RWPE2 (cell line): ENCODE measurements at regions not wholly inside any gene's neighbourhood (a gene's known extent, or its start where the extent isn't known, plus 50 kb on each side); places are given as distances from the start of the nearest gene placed in this dataset.

Experiments used
- ATAC-seq: fragments of 200-7000 bp; cut with Tn5 transposase; 3 replicates; pipeline ENCODE4 v1.9.1; 2021; ENCODE audit warnings: low read depth
- DNase-seq: peaks from one replicate; pipeline ENCODE4 v3.0.0-alpha.2; 2020; ENCODE audit warnings: low spot score
- H3K27ac ChIP-seq: fragments of 450-650 bp; 2 replicates; pipeline ENCODE4 v1.5.1; 2017; ENCODE audit warnings: mild to moderate bottlenecking; ENCODE audit not compliant: poor library complexity, severe bottlenecking
- H3K27me3 ChIP-seq: fragments of 250-450 bp; sonication (Bioruptor Pico); 2 replicates; pipeline ENCODE4 v1.5.1; 2021; ENCODE audit warnings: mild to moderate bottlenecking, moderate library complexity; ENCODE audit not compliant: insufficient read depth, poor library complexity, severe bottlenecking
- H3K36me3 ChIP-seq: fragments of 250-450 bp; sonication (Bioruptor Pico); 2 replicates; pipeline ENCODE4 v1.5.1; 2020; ENCODE audit warnings: low read depth, mild to moderate bottlenecking, moderate library complexity
- H3K4me1 ChIP-seq: fragments of 250-450 bp; sonication (Bioruptor Pico); 2 replicates; pipeline ENCODE4 v1.5.1; 2021; ENCODE audit warnings: mild to moderate bottlenecking, moderate library complexity; ENCODE audit not compliant: insufficient read depth, poor library complexity, severe bottlenecking
- H3K4me3 ChIP-seq: fragments of 250-450 bp; sonication (Bioruptor Pico); 2 replicates; pipeline ENCODE4 v1.5.1; 2021; ENCODE audit warnings: mild to moderate bottlenecking, moderate library complexity; ENCODE audit not compliant: severe bottlenecking
- H3K9me3 ChIP-seq: fragments of 250-450 bp; sonication (Bioruptor Pico); 2 replicates; pipeline ENCODE4 v1.5.1; 2021; ENCODE audit warnings: mild to moderate bottlenecking, moderate library complexity; ENCODE audit not compliant: severe bottlenecking
- TF ChIP-seq, protein P1 (sequence below): fragments of 450-650 bp; IDR thresholded peaks from one replicate; pipeline ENCODE4 v1.5.1; 2017; ENCODE audit warnings: mild to moderate bottlenecking, moderate library complexity; ENCODE audit not compliant: poor library complexity, severe bottlenecking

DNA sequence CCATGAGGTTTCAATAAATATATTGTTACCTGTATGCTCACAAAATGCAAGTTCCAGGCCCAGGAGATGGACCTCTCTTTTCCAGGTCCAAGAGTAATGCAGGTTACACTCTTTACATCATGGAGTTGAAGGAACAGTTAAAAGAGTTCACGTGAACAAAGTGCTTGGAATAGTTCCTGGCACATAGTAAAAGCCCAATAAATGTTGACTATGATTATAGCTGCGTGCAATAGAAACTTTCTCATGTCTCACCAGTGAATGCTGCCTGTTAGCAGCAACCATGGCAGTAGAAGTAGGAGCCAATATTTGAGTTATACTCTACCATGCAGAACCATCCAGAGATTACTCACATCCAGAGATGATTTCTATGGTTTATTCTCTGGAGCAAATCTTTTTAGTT, 707.5 kb downstream of the DHX35 start:
- Histone ChIP-seq H3K27me3 (no peaks in the 10 kb centered on the region), H3K4me1 (no peaks in the 10 kb centered on the region)

GRCh38 chr20:39668038-39668437, 705.9 kb downstream of the DHX35 start:
- no peak for ATAC-seq
- TF ChIP-seq, protein P1, sequence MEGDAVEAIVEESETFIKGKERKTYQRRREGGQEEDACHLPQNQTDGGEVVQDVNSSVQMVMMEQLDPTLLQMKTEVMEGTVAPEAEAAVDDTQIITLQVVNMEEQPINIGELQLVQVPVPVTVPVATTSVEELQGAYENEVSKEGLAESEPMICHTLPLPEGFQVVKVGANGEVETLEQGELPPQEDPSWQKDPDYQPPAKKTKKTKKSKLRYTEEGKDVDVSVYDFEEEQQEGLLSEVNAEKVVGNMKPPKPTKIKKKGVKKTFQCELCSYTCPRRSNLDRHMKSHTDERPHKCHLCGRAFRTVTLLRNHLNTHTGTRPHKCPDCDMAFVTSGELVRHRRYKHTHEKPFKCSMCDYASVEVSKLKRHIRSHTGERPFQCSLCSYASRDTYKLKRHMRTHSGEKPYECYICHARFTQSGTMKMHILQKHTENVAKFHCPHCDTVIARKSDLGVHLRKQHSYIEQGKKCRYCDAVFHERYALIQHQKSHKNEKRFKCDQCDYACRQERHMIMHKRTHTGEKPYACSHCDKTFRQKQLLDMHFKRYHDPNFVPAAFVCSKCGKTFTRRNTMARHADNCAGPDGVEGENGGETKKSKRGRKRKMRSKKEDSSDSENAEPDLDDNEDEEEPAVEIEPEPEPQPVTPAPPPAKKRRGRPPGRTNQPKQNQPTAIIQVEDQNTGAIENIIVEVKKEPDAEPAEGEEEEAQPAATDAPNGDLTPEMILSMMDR: no peak
- no peaks in the 10 kb centered on the region for H3K9me3 ChIP-seq
- H3K4me3 ChIP-seq: no peak overlapping the region
- no peaks in the 10 kb centered on the region for H3K36me3 ChIP-seq
- H3K27ac ChIP-seq: no peak overlapping the region
- no peaks in the 10 kb centered on the region for H3K4me1 ChIP-seq
- no peak for DNase-seq
- no peaks in the 10 kb centered on the region for H3K27me3 ChIP-seq

More for the DNA sequence above, 707.5 kb downstream of the DHX35 start:
- H3K9me3 ChIP-seq: no peaks in the 10 kb centered on the region
- no peak overlapping the region for H3K4me3 ChIP-seq
- no peak overlapping the region for H3K27ac ChIP-seq
- TF ChIP-seq, protein P1: no peak
- DNase-seq: no peak
- H3K36me3 ChIP-seq: no peaks in the 10 kb centered on the region
- no peak for ATAC-seq

- Histone ChIP-seq H3K4me3 (no peak overlapping the region), H3K27ac (no peak overlapping the region), H3K4me1 (no peaks in the 10 kb centered on the region), H3K9me3 (no peaks in the 10 kb centered on the region), H3K27me3 (no peaks in the 10 kb centered on the region), H3K36me3 (no peaks in the 10 kb centered on the region)
- no peak for DNase-seq
- ATAC-seq: no peak
- TF ChIP-seq, protein P1: no peak
Observed at GRCh38 chr20:39661833-39662232, 699.7 kb downstream of the DHX35 start.

DNA sequence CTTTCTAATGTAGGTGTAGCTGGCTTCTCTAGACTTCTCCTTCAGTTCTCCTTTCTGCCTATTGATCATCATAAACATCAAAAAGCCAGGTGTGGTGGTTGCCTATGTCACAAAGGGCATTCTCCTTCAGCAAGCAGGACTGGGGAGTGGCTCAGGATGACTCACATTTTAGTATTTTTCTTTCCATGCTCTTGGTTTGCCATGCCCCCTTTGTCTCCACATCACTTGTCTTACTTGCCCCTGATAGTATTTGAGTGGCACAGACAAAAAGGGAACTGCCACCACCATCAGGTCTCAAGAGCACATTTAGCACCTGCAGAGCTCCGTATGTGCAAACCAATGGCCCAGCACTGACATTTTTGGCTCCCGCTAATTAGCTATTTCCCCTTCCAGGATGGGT, 698.8 kb downstream of the DHX35 start:
- no peak overlapping the region for H3K4me3 ChIP-seq
- DNase-seq (no peak), ATAC-seq (no peak)
- TF ChIP-seq, protein P1: no peak
- no peaks in the 10 kb centered on the region for H3K27me3 ChIP-seq
- no peaks in the 10 kb centered on the region for H3K4me1 ChIP-seq
- no peak overlapping the region for H3K27ac ChIP-seq
- no peaks in the 10 kb centered on the region for H3K9me3 ChIP-seq
- H3K36me3 ChIP-seq: no peaks in the 10 kb centered on the region

- no peak for DNase-seq
- TF ChIP-seq, protein P1: no peak
- Histone ChIP-seq H3K4me1 (no peaks in the 10 kb centered on the region), H3K4me3 (no peak overlapping the region), H3K27ac (no peak overlapping the region), H3K9me3 (no peaks in the 10 kb centered on the region), H3K27me3 (no peaks in the 10 kb centered on the region), H3K36me3 (no peaks in the 10 kb centered on the region)
- peak; percentile 44; the same call in 2 of the 3 replicates for ATAC-seq
Observed at GRCh38 chr20:39660226-39660625, 698.1 kb downstream of the DHX35 start.
